SH-SY5Y (cell line): ENCODE measurements at regions not wholly inside any gene's neighbourhood (a gene's known extent, or its start where the extent isn't known, plus 50 kb on each side); places are given as distances from the start of the nearest gene placed in this dataset.

Experiments used
- GATA2 ChIP-seq: IDR thresholded peaks from 2 replicates; pipeline ENCODE4 v1.6.1; 2011; ENCODE audit warnings: mild to moderate bottlenecking, low read depth, low read length
- GATA3 ChIP-seq: IDR thresholded peaks from 2 replicates; pipeline ENCODE4 v1.6.1; 2011; ENCODE audit warnings: low read depth, mild to moderate bottlenecking, low read length, moderate library complexity

DNA sequence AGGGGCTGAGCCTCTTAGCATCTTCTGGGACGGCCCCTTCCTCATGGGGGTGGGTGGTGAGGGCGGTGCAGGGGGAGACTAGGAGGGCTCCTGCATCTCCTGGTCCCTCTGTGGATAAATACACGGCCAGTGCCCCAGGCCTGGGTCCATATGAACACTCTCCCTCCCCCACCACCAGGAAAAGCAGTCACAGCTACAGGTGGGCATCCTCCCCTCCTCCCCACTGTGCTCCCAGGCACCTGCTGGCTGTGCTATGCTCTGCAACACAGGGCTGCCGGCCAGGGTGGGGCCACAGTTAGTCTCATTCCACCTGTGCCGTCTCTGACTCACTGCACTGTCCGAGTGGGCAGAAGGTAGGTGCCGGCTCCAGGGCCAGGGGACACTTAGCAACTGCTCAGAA is 87.3 kb upstream of the INSIG1 start:
- no peak for TF ChIP-seq GATA3
- no peak for TF ChIP-seq GATA2
